Suprapubic skin (tissue), 4 donors: ENCODE measurements at regions not wholly inside any gene's neighbourhood (a gene's known extent, or its start where the extent isn't known, plus 50 kb on each side); places are given as distances from the start of the nearest gene placed in this dataset.

Source experiments
- POLR2A ChIP-seq, 2 donors: fragments of 450-650 bp; IDR thresholded peaks; one replicate each; pipeline ENCODE4 v1.6.1; 2017; ENCODE audit warnings: antibody characterized with exemption in 2 of 2, mild to moderate bottlenecking in 2 of 2, moderate library complexity in 2 of 2
- POLR2AphosphoS5 ChIP-seq, 3 donors: sonication (generic); formaldehyde crosslinking; IDR thresholded peaks; one replicate each; pipeline ENCODE4 v1.6.1; 2017; ENCODE audit warnings: antibody characterized with exemption in 3 of 3

DNA sequence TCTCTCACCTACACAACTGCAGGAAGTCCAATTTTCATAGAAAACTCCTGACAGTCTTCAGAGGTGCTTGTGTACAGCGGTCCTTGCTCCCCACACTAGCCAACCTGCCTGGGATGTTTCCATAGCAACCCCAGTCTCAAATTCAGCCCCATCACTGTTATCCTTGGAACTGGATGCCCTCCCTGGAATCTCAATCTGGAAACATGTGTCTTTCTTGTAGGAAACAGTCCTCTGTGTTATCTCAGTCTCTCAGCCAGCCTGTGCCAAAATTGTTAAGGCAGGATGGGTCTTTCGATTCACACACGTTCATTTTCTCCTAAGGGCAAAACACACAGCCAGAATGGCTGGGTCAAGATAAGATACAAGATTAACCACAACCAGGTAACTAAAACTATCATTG, 295.5 kb upstream of the RND3 start:
- TF ChIP-seq POLR2AphosphoS5 (IDR thresholded peaks at IDR 0.05) (no peak), POLR2A (IDR thresholded peaks at IDR 0.05) (no peak)
